Gastrocnemius medialis (tissue), 4 donors: ENCODE measurements at regions not wholly inside any gene's neighbourhood (a gene's known extent, or its start where the extent isn't known, plus 50 kb on each side); places are given as distances from the start of the nearest gene placed in this dataset.

ENCODE experiments used
- POLR2A ChIP-seq, 2 donors: fragments of 450-650 bp; IDR thresholded peaks; one replicate each; pipeline ENCODE4 v1.6.1; 2017; ENCODE audit warnings: antibody characterized with exemption in 2 of 2, mild to moderate bottlenecking in 2 of 2, moderate library complexity in 2 of 2
- TF ChIP-seq, protein P1 (sequence below), 5 experiments: fragments of 450-650 bp in 3 of 5; fragments of 200-600 bp in 2 of 5; sonication (generic) in 2 of 5; IDR thresholded peaks in 4 of 5; conservative IDR thresholded peaks in 1 of 5; 1 replicate in 4 of 5; 2 replicates in 1 of 5; pipeline ENCODE4 v1.5.1; 2016 to 2019; ENCODE audit warnings: antibody characterized with exemption in 5 of 5, mild to moderate bottlenecking in 3 of 5, moderate library complexity in 3 of 5

DNA sequence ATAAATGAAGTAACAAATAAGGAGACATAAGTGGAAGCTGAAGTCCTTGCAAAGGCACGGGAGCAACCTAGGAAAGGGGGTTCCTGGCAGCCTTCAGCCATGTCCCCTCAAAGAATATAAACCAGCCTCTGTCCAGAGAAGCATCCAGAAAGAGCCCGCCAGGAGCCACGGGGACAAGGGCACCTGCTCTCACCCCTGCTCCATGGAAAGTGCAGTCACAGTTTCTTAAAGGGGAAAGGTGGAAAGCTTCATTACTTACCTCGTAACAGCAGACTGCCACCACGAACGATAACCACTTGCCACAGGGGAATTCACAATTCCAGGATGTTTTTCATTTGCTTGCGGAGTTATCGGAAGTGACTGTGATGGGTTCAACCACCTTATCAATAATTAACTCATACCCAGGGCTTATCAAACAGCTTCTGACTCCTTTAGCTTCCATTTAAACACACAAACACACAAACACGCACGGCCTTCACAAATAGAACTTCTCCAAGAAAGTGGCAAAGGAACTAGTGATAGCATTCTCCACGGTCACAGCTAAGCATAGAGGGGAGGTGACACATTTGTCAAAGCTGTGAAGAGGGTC, 134.2 kb upstream of the IGF1R start:
- TF ChIP-seq, protein P1, sequence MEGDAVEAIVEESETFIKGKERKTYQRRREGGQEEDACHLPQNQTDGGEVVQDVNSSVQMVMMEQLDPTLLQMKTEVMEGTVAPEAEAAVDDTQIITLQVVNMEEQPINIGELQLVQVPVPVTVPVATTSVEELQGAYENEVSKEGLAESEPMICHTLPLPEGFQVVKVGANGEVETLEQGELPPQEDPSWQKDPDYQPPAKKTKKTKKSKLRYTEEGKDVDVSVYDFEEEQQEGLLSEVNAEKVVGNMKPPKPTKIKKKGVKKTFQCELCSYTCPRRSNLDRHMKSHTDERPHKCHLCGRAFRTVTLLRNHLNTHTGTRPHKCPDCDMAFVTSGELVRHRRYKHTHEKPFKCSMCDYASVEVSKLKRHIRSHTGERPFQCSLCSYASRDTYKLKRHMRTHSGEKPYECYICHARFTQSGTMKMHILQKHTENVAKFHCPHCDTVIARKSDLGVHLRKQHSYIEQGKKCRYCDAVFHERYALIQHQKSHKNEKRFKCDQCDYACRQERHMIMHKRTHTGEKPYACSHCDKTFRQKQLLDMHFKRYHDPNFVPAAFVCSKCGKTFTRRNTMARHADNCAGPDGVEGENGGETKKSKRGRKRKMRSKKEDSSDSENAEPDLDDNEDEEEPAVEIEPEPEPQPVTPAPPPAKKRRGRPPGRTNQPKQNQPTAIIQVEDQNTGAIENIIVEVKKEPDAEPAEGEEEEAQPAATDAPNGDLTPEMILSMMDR (IDR thresholded peaks at IDR 0.05 in 4 of 5, conservative IDR thresholded peaks at IDR 0.05 in 1 of 5), result no peak
- TF ChIP-seq POLR2A (IDR thresholded peaks at IDR 0.05), result no peak
